K562 (cell line): ENCODE measurements at regions not wholly inside any gene's neighbourhood (a gene's known extent, or its start where the extent isn't known, plus 50 kb on each side); places are given as distances from the start of the nearest gene placed in this dataset.

Experiments
- ATAC-seq: fragments of 200-7000 bp; cut with Tn5 transposase; 3 replicates; pipeline ENCODE4 v1.9.1; 2020; ENCODE audit warnings: moderate library complexity
- BruUV-seq: library from RNA; stranded (reverse); fragments of 400-500 nt; replicated peaks from 2 replicates; lab custom pipeline; 2021; lab: Mats Ljungman, UMichigan
- CTCF ChIA-PET: fragments of 300-600 bp; formaldehyde crosslinking; extraction: SDS; loops from one replicate; lab custom pipeline; 2021; ENCODE audit warnings: low intra/inter-chr PET ratio; lab: Yijun Ruan, JAX
- POLR2A ChIA-PET: fragments of 300-600, 350-650 bp; sonication (Branson Sonifier 250); formaldehyde crosslinking; extraction: SDS; loops from one replicate; lab custom pipeline; 2021; ENCODE audit warnings: antibody characterized with exemption, inconsistent platforms; lab: Yijun Ruan, JAX
- DNase-seq, 4 experiments: peaks; one replicate each; pipeline versions ENCODE4 v3.0.0 to v3.0.0-alpha.2; 2011 to 2018; ENCODE audit warnings: low spot score in 3 of 4, mixed read lengths in 3 of 4; ENCODE audit errors: extremely low read depth in 1 of 4
- FAIRE-seq: peaks from 2 replicates; lab custom pipeline; 2011; peaks lifted over from hg19 to GRCh38; lab: Jason Lieb, UNC
- H2AFZ ChIP-seq: 2 replicates; pipeline ENCODE4 v1.6.0; 2011; ENCODE audit warnings: low read depth, low read length, control low read depth, inconsistent platforms
- H3K27ac ChIP-seq: fragments of 200-600 bp; 3 replicates; pipeline ENCODE4 v1.8.0; 2011; ENCODE audit warnings: low read depth, mild to moderate bottlenecking, control low read depth, inconsistent platforms, low read length, moderate library complexity, mixed read lengths; ENCODE audit errors: extremely low read depth
- H3K27me3 ChIP-seq, 2 experiments: fragments of 300-600 bp in 1 of 2; 2 replicates in 1 of 2; 3 replicates in 1 of 2; pipeline versions ENCODE4 v1.6.0 to v1.8.0; 2011; ENCODE audit warnings: inconsistent platforms in 2 of 2, low read length in 2 of 2, mild to moderate bottlenecking in 1 of 2, mixed read lengths in 1 of 2, moderate library complexity in 1 of 2; ENCODE audit not compliant: control insufficient read depth in 2 of 2, insufficient read depth in 2 of 2
- H3K36me3 ChIP-seq: fragments of 300-600 bp; 3 replicates; pipeline ENCODE4 v1.8.0; 2011; ENCODE audit warnings: mild to moderate bottlenecking, low read length, inconsistent platforms; ENCODE audit not compliant: control insufficient read depth, insufficient read depth
- H3K4me1 ChIP-seq, 2 experiments: fragments of 200-600 bp in 1 of 2; replicated peaks in 1 of 2; 2 replicates in 1 of 2; 3 replicates in 1 of 2; pipeline versions ENCODE4 v1.5.1 to v1.8.0; 2011; ENCODE audit warnings: inconsistent platforms in 2 of 2, low read length in 2 of 2, mild to moderate bottlenecking in 1 of 2, mixed read lengths in 1 of 2, moderate library complexity in 1 of 2; ENCODE audit not compliant: control insufficient read depth in 2 of 2, insufficient read depth in 2 of 2
- H3K4me2 ChIP-seq: 2 replicates; pipeline ENCODE4 v1.6.1; 2011; ENCODE audit warnings: low read length, control low read depth, inconsistent platforms, mixed read lengths; ENCODE audit not compliant: insufficient read depth
- H3K4me3 ChIP-seq: fragments of 200-600 bp; sonication (generic), shearing (Covaris generic); 2 replicates; pipeline ENCODE4 v1.5.1; 2016; ENCODE audit warnings: control low read depth, inconsistent platforms
- H3K79me2 ChIP-seq: fragments of 200-600 bp; 3 replicates; pipeline ENCODE4 v1.8.0; 2011; ENCODE audit warnings: low read length, inconsistent platforms; ENCODE audit not compliant: control insufficient read depth, insufficient read depth
- H3K9ac ChIP-seq, 2 experiments: 2 replicates each; pipeline versions ENCODE4 v1.6.0 to v1.6.1; 2011; ENCODE audit warnings: low read depth in 2 of 2, low read length in 2 of 2, control low read depth in 1 of 2, inconsistent platforms in 1 of 2, mild to moderate bottlenecking in 1 of 2, mixed read lengths in 1 of 2; ENCODE audit not compliant: insufficient read depth in 1 of 2
- H3K9me1 ChIP-seq: one replicate; pipeline ENCODE4 v1.6.0; 2011; ENCODE audit warnings: inconsistent platforms, mild to moderate bottlenecking, low read length, moderate library complexity; ENCODE audit not compliant: control insufficient read depth, insufficient read depth
- H3K9me3 ChIP-seq: replicated peaks from 2 replicates; pipeline ENCODE4 v1.5.1; 2011; ENCODE audit warnings: low read depth, low read length, inconsistent platforms; ENCODE audit not compliant: control insufficient read depth, insufficient read depth
- H4K20me1 ChIP-seq: replicated peaks from 2 replicates; pipeline ENCODE4 v1.6.1; 2011; ENCODE audit warnings: low read length, inconsistent platforms, mixed read lengths; ENCODE audit not compliant: control insufficient read depth, insufficient read depth
- BDP1 ChIP-seq: IDR thresholded peaks from 3 replicates; pipeline ENCODE4 v1.6.1; 2011; ENCODE audit not compliant: insufficient read length, insufficient read depth
- JUN ChIP-seq, 2 experiments: sonication (generic) in 1 of 2; formaldehyde crosslinking in 1 of 2; IDR thresholded peaks; 2 replicates each; pipeline versions ENCODE4 v1.6.1 to v1.8.0; 2012 to 2022; ENCODE audit warnings: borderline replicate concordance in 2 of 2, mild to moderate bottlenecking in 2 of 2, improper control_type of control experiment in 1 of 2, low read depth in 1 of 2, low read length in 1 of 2, missing genetic modification reagents in 1 of 2
- NCOA2 ChIP-seq, 2 experiments: fragments of 450-650 bp; IDR thresholded peaks; 2 replicates each; pipeline ENCODE4 v1.6.1; 2018; ENCODE audit warnings: mild to moderate bottlenecking in 2 of 2, moderate library complexity in 1 of 2; ENCODE audit not compliant: partially characterized antibody in 2 of 2
- NELFE ChIP-seq: IDR thresholded peaks from 2 replicates; pipeline ENCODE4 v1.6.1; 2011; ENCODE audit warnings: mild to moderate bottlenecking; ENCODE audit not compliant: insufficient read depth, insufficient read length
- USF1 ChIP-seq: sonication (generic); formaldehyde crosslinking; IDR thresholded peaks from 2 replicates; pipeline ENCODE4 v1.9.0; 2022; ENCODE audit warnings: mild to moderate bottlenecking, missing genetic modification reagents
- ZBTB33 ChIP-seq: sonication (generic); formaldehyde crosslinking; IDR thresholded peaks from 2 replicates; pipeline ENCODE4 v1.8.1; 2023; ENCODE audit warnings: mild to moderate bottlenecking, missing genetic modification reagents
- WGBS: fragments of 100-300 bp; shearing (Covaris generic); methylation state at CpG from one replicate; pipeline ENCODE4 v1.1.6; 2016; ENCODE audit warnings: low coverage, mixed read lengths; ENCODE audit not compliant: insufficient coverage; ENCODE audit errors: missing lambda C conversion rate; 5-methylcytosine and 5-hydroxymethylcytosine counted together
- in situ Hi-C: fragments of 300-500 bp; cut with MboI; formaldehyde crosslinking; loops from 4 replicates; pipeline ENCODE4 v1.15.0; 2018; ENCODE audit warnings: inconsistent platforms, mixed read lengths
- intact Hi-C: fragments of 100-400 bp; cut with micrococcal nuclease; formaldehyde crosslinking; loops from 2 replicates; pipeline ENCODE4 v1.14.2; 2022
- TF ChIP-seq, protein P1 (sequence below): fragments of 250-450 bp; sonication (Bioruptor Pico); IDR thresholded peaks from 2 replicates; pipeline ENCODE4 v1.5.0; 2021
- TF ChIP-seq, protein P2 (sequence below): fragments of 200-800 bp; sonication (Bioruptor generic); IDR thresholded peaks from 2 replicates; pipeline ENCODE4 v1.6.1; 2017; ENCODE audit warnings: missing genetic modification characterization, missing compliant biosample characterization

DNA sequence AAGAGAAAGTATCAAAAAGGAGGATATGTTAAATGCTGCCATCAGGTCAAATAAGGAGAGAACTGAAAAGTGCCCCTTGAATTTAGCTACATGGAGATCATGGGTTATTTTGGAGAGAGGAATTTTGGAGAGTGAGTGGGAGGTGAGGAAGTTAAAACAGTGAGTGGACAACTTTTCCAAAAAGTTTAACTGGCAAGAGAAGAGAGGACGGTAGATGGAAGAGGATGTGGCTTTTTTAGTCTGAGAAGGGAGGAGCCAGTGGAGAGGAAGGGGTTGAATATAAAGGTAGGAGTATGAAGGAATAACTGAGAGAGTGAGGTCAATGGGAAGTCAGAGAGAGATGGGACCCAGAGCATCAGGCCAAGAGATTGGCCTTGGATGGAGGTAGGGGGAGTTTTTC lies 62.5 kb upstream of the NFE2L2 start:
- H3K4me2 ChIP-seq = no peak overlapping the region
- H3K36me3 ChIP-seq = peaks cover 3% of the 10 kb centered on the region; the same call in 2 of the 3 replicates
- H3K9me3 ChIP-seq = no peaks in the 10 kb centered on the region
- H3K4me1 ChIP-seq = peaks cover 0 to 14% of the 10 kb centered on the region in 2 experiments; a peak in 4 of 5 replicates
- POLR2A ChIA-PET = interaction anchor here (0.9 kb wide), 1 partner anchor 65 kb away, joined by 4 read pairs; the partner anchor contains the start of gene AGPS
- CTCF ChIA-PET = no interaction called here
- intact Hi-C loops = no loop called here
- FAIRE-seq = no peak
- no TSS peak for BruUV-seq
- H3K79me2 ChIP-seq = no peaks in the 10 kb centered on the region
- H2AFZ ChIP-seq = no peak overlapping the region
- in situ Hi-C loops = no loop called here
- no peak overlapping the region for H3K4me3 ChIP-seq
- no peaks in the 10 kb centered on the region for H4K20me1 ChIP-seq
- no peak for DNase-seq
- H3K27me3 ChIP-seq = no peaks in the 10 kb centered on the region
- no peak overlapping the region for H3K27ac ChIP-seq
- no peaks in the 10 kb centered on the region for H3K9me1 ChIP-seq
- ATAC-seq = no peak
- TF ChIP-seq, protein P1, sequence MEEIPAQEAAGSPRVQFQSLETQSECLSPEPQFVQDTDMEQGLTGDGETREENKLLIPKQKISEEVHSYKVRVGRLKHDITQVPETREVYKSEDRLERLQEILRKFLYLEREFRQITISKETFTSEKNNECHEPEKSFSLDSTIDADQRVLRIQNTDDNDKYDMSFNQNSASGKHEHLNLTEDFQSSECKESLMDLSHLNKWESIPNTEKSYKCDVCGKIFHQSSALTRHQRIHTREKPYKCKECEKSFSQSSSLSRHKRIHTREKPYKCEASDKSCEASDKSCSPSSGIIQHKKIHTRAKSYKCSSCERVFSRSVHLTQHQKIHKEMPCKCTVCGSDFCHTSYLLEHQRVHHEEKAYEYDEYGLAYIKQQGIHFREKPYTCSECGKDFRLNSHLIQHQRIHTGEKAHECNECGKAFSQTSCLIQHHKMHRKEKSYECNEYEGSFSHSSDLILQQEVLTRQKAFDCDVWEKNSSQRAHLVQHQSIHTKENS (CRISPR knock-in tag) = 0 out of 2 replicates have a peak, but pooled peaks have one; percentile 8
- TF ChIP-seq NCOA2 (IDR thresholded peaks at IDR 0.05; ENCODE audit: partially characterized antibody in 2 of 2) (peak in 1 of 2 experiments; percentile 28), BDP1 (no peak)
- TF ChIP-seq, all 486 proteins: peak for 2
- WGBS = 22% methylated on average over 1 of the region's 1 CpG
- no peak overlapping the region for H3K9ac ChIP-seq

DNA sequence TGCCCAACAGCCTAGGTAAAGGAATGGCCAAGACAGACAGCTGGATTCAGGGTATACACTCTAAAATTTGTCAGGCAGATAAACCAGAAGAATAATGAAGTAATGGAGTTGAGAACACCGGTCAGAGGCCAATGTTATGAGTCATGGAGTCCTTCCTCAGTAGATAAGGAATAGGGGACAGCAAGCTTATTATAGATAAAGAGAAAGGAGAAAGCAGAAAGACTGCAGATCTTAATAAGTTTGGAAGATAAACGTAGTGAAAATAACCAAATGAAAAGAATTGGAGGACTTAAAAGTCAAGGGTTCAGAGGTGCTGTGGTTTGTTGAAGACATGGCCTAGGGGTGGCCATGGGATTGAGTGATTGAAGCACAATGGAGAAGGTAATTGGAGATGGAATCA lies 63.5 kb upstream of the NFE2L2 start:
- Histone ChIP-seq H4K20me1 (no peaks in the 10 kb centered on the region), H3K79me2 (no peaks in the 10 kb centered on the region), H3K4me1 (peaks cover 0 to 21% of the 10 kb centered on the region in 2 experiments; a peak in 4 of 5 replicates), H3K36me3 (peaks cover 9% of the 10 kb centered on the region), H3K4me2 (peak overlapping the region; percentile 19; the same call in 1 of the 2 replicates), H3K9me1 (no peaks in the 10 kb centered on the region), H3K9ac (no peak overlapping the region; a peak in 1 of 4 replicates), H3K27me3 (no peaks in the 10 kb centered on the region), H3K4me3 (no peak overlapping the region), H3K9me3 (no peaks in the 10 kb centered on the region), H2AFZ (no peak overlapping the region), H3K27ac (peak overlapping the region; percentile 34; the same call in 1 of the 3 replicates)
- CTCF ChIA-PET = interaction anchor here (0.6 to 1.9 kb wide), 2 partner anchors 64 to 164 kb away, joined by 4 to 6 read pairs; no protein-coding TSS in a partner anchor
- intact Hi-C loops (no loop called here), in situ Hi-C loops (no loop called here)
- FAIRE-seq (peak; percentile 59), DNase-seq (peak in 2 of 4 experiments; percentile 36 to 60), ATAC-seq (peak; percentile 44)
- no TSS peak for BruUV-seq
- WGBS = 0% methylated on average over 2 of the region's 2 CpGs
- POLR2A ChIA-PET = interaction anchor here (0.6 to 1.0 kb wide), 3 partner anchors 13 to 975 kb away, joined by 3 read pairs; no protein-coding TSS in a partner anchor
- TF ChIP-seq USF1 (no peak), NELFE (no peak), ZBTB33 (CRISPR knock-in tag) (no peak), JUN (IDR thresholded peaks at IDR 0.05; ENCODE audit: borderline replicate concordance, low read depth, low read length) (no peak), JUN (CRISPR knock-in tag; IDR thresholded peaks at IDR 0.05; ENCODE audit: borderline replicate concordance) (no peak)
- TF ChIP-seq, protein P2, sequence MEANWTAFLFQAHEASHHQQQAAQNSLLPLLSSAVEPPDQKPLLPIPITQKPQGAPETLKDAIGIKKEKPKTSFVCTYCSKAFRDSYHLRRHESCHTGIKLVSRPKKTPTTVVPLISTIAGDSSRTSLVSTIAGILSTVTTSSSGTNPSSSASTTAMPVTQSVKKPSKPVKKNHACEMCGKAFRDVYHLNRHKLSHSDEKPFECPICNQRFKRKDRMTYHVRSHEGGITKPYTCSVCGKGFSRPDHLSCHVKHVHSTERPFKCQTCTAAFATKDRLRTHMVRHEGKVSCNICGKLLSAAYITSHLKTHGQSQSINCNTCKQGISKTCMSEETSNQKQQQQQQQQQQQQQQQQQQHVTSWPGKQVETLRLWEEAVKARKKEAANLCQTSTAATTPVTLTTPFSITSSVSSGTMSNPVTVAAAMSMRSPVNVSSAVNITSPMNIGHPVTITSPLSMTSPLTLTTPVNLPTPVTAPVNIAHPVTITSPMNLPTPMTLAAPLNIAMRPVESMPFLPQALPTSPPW (CRISPR knock-in tag) = no peak
